Right atrium auricular region (tissue), 2 donors: ENCODE measurements at regions not wholly inside any gene's neighbourhood (a gene's known extent, or its start where the extent isn't known, plus 50 kb on each side); places are given as distances from the start of the nearest gene placed in this dataset.
A peak's percentile ranks its signal among the peaks of the same experiment; 100 is the strongest.

Experiments used
- DNase-seq: peaks from one replicate; pipeline ENCODE4 v3.0.0-alpha.2; 2019; ENCODE audit warnings: low spot score
- H3K27ac ChIP-seq, 2 donors: fragments of 200-600 bp; sonication (generic); 1 replicate in 1 of 2; 2 replicates in 1 of 2; pipeline ENCODE4 v1.5.1; 2016 to 2019
- H3K27me3 ChIP-seq, 2 donors: fragments of 200-600 bp; sonication (generic); one replicate each; pipeline versions ENCODE4 v1.5.1 to v1.6.0; 2017 to 2019
- H3K36me3 ChIP-seq: fragments of 200-600 bp; sonication (generic); one replicate; pipeline ENCODE4 v1.5.1; 2016
- H3K4me1 ChIP-seq, 2 donors: fragments of 200-600 bp; sonication (generic); one replicate each; pipeline versions ENCODE4 v1.5.1 to v1.6.0; 2017 to 2019
- H3K4me3 ChIP-seq, 2 donors: fragments of 200-600 bp; sonication (generic); 1 replicate in 1 of 2; 2 replicates in 1 of 2; pipeline ENCODE4 v1.5.1; 2017 to 2019; ENCODE audit warnings: mild to moderate bottlenecking in 1 of 2, moderate library complexity in 1 of 2
- H3K9me3 ChIP-seq, 2 donors: fragments of 200-600 bp; sonication (generic); one replicate each; pipeline ENCODE4 v1.5.1; 2019
- TF ChIP-seq, protein P1 (sequence below), 2 donors: fragments of 200-600 bp; sonication (generic); IDR thresholded peaks; one replicate each; pipeline ENCODE4 v1.5.1; 2019; ENCODE audit warnings: antibody characterized with exemption in 2 of 2

GRCh38 chr15:95160316-95160715 is 929.0 kb downstream of the MCTP2 start:
- H3K36me3 ChIP-seq, result no peaks in the 10 kb centered on the region
- peaks cover 0 to 8% of the 10 kb centered on the region in 2 donors for H3K9me3 ChIP-seq
- DNase-seq, result no peak
- no peak overlapping the region for H3K27ac ChIP-seq
- no peaks in the 10 kb centered on the region for H3K4me1 ChIP-seq
- TF ChIP-seq, protein P1, sequence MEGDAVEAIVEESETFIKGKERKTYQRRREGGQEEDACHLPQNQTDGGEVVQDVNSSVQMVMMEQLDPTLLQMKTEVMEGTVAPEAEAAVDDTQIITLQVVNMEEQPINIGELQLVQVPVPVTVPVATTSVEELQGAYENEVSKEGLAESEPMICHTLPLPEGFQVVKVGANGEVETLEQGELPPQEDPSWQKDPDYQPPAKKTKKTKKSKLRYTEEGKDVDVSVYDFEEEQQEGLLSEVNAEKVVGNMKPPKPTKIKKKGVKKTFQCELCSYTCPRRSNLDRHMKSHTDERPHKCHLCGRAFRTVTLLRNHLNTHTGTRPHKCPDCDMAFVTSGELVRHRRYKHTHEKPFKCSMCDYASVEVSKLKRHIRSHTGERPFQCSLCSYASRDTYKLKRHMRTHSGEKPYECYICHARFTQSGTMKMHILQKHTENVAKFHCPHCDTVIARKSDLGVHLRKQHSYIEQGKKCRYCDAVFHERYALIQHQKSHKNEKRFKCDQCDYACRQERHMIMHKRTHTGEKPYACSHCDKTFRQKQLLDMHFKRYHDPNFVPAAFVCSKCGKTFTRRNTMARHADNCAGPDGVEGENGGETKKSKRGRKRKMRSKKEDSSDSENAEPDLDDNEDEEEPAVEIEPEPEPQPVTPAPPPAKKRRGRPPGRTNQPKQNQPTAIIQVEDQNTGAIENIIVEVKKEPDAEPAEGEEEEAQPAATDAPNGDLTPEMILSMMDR (IDR thresholded peaks at IDR 0.05), result no peak
- no peaks in the 10 kb centered on the region for H3K27me3 ChIP-seq
- no peak overlapping the region for H3K4me3 ChIP-seq

- TF ChIP-seq, protein P1 (IDR thresholded peaks at IDR 0.05), result no peak
- no peaks in the 10 kb centered on the region for H3K36me3 ChIP-seq
- H3K27me3 ChIP-seq, result no peaks in the 10 kb centered on the region
- no peaks in the 10 kb centered on the region for H3K4me1 ChIP-seq
- no peaks in the 10 kb centered on the region for H3K9me3 ChIP-seq
- H3K4me3 ChIP-seq, result no peak overlapping the region
- no peak for DNase-seq
- peak overlapping the region in 1 of 2 donors; percentile 60 for H3K27ac ChIP-seq
These were observed 930.7 kb downstream of the MCTP2 start for GRCh38 chr15:95162069-95162468.

DNA sequence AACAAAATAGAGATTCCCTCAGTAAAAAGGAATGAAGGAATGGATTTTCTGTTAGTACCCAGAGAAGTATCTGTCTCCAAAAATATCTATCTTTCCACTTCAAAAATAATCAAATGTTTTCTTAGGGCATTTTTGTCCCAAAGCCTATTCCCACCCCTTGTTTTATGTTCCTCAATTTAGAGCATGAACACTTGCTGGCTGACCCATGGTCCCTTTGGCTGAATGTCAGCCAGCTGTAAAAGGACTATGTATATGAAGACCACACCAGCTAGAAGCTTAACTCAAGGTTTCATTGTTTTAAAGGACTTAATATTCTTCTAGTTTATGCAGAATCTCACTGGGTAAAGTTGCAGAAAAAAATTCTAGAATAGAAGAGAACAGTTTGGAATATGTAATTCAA is 931.2 kb downstream of the MCTP2 start:
- Histone ChIP-seq H3K9me3 (no peaks in the 10 kb centered on the region), H3K4me1 (no peaks in the 10 kb centered on the region), H3K36me3 (no peaks in the 10 kb centered on the region), H3K4me3 (no peak overlapping the region), H3K27ac (peak overlapping the region in 1 of 2 donors; percentile 60), H3K27me3 (no peaks in the 10 kb centered on the region)
- TF ChIP-seq, protein P1 (IDR thresholded peaks at IDR 0.05), result no peak
- no peak for DNase-seq

DNA sequence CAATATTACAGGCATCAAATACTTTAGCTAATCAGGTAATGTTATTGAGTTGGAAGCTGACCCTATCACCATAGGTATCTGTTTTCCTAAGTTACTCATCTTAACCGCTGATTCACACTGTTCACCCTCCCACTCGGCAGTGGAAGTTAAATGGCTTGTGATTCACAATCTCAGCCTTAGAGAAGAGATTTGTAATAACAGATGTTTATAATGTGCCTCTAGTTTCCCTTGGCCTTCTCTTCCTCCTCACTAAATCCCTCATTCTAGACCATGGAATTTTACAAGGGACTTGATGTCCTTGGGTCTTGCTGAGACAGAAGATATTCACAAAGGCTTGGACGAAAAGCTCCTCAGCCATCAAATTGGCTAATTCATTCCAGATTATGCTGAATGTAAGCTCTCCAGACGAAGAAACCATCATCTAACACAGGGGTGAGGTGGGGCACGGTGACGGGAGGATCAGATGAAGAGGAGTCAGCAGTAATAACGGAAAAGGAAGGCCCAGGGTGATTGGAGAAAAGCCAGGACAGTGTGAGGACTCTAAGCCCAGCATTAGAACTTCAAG is 931.7 kb downstream of the MCTP2 start:
- Histone ChIP-seq H3K9me3 (no peaks in the 10 kb centered on the region), H3K4me1 (no peaks in the 10 kb centered on the region), H3K27ac (peak overlapping the region in 1 of 2 donors; percentile 60), H3K36me3 (no peaks in the 10 kb centered on the region), H3K4me3 (no peak overlapping the region), H3K27me3 (no peaks in the 10 kb centered on the region)
- no peak for DNase-seq
- TF ChIP-seq, protein P1 (IDR thresholded peaks at IDR 0.05), result no peak

GRCh38 chr15:95168152-95168551 is 936.8 kb downstream of the MCTP2 start:
- Histone ChIP-seq H3K36me3 (no peaks in the 10 kb centered on the region), H3K9me3 (no peaks in the 10 kb centered on the region), H3K4me3 (no peak overlapping the region), H3K27me3 (no peaks in the 10 kb centered on the region), H3K4me1 (no peaks in the 10 kb centered on the region), H3K27ac (no peak overlapping the region)
- TF ChIP-seq, protein P1 (IDR thresholded peaks at IDR 0.05), result no peak
- DNase-seq, result no peak

DNA sequence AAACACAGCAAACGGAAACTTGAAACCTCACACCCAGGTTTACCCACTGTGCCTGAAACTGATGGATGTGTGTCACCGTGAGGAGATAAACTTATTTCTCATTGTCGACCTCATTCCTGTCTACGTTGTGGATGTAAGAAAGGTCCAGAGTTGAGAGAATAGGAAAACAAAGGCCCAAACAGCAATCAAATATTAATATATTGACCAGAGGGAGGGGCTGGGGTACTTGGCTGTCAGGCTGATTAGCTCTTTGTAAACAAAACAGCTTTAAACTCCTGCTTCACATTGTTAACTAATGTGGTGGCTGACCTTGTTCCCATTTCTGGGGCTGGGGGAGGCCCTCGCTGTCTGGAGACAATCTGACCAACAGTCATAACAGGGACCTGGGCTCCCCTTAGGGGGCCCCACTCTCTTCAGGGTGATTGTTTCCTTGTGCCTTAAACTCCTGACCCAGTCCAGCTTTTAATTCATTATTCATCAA is 937.6 kb downstream of the MCTP2 start:
- Histone ChIP-seq H3K4me3 (no peak overlapping the region), H3K27ac (no peak overlapping the region), H3K36me3 (no peaks in the 10 kb centered on the region), H3K4me1 (no peaks in the 10 kb centered on the region), H3K9me3 (no peaks in the 10 kb centered on the region), H3K27me3 (no peaks in the 10 kb centered on the region)
- TF ChIP-seq, protein P1 (IDR thresholded peaks at IDR 0.05), result no peak
- DNase-seq, result no peak
